ENCODE measurements at regions not wholly inside any gene's neighbourhood (a gene's known extent, or its start where the extent isn't known, plus 50 kb on each side); places are given as distances from the start of the nearest gene placed in this dataset.

DNA sequence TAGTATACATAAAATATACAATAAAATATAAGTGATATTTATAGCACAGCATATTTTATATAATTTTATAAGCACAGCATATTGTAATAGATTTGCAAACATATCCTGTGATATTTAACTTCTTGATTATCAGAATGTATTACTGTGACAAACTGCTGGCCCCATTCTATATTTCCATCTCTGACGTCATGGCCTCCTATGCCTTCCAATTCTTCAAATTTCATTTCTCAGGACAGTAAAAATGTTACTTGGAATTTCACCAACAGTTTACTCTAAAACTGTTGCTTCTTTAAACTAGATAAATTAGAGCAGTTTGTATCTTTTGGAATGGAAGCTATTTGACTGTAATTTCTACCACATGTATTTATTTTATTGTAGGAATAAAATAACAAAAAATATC is 102.5 kb upstream of the SLC25A13 start:
- DNase-seq (no peak), ATAC-seq (ENCODE audit: poor library complexity) (no peak)
- intact Hi-C loops (cut with DNase I), result no loop called here

GRCh38 chr7:96422388-96422787 is 100.5 kb upstream of the SLC25A13 start:
- no peak for ATAC-seq (ENCODE audit: poor library complexity)
- intact Hi-C loops (cut with DNase I), result no loop called here
- DNase-seq, result no peak

GRCh38 chr7:96418581-96418980 is 96.7 kb upstream of the SLC25A13 start:
- ATAC-seq (ENCODE audit: poor library complexity) (no peak), DNase-seq (no peak)
- intact Hi-C loops (cut with DNase I), result no loop called here

- no peak for ATAC-seq (ENCODE audit: poor library complexity)
- DNase-seq, result no peak
- intact Hi-C loops (cut with DNase I), result no loop called here
Observed at GRCh38 chr7:96417784-96418183, 95.9 kb upstream of the SLC25A13 start.

GRCh38 chr7:96416599-96416998 is 94.7 kb upstream of the SLC25A13 start:
- intact Hi-C loops (cut with DNase I), result no loop called here
- ATAC-seq (ENCODE audit: poor library complexity) (no peak), DNase-seq (no peak)

DNA sequence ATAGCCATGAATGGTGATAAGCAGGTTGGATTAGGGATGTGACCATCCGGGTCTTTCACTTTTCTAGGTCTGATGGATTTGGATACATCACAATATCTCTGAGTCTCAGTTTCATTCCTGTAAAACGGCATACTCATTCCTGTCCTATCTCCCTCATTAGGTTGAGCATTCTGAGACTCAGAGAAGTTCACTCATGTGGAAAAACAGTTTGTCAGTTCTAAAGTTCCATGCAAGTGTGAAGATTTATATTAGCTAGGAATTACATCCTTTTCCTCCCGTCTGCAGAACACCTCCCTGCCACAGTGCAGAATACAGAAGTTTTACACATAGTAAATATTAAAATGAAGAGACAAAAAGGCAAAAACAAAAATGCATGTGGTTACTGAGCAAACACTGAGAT is 94.2 kb upstream of the SLC25A13 start:
- ATAC-seq (ENCODE audit: poor library complexity), result no peak
- DNase-seq, result no peak
- intact Hi-C loops (cut with DNase I), result no loop called here

DNA sequence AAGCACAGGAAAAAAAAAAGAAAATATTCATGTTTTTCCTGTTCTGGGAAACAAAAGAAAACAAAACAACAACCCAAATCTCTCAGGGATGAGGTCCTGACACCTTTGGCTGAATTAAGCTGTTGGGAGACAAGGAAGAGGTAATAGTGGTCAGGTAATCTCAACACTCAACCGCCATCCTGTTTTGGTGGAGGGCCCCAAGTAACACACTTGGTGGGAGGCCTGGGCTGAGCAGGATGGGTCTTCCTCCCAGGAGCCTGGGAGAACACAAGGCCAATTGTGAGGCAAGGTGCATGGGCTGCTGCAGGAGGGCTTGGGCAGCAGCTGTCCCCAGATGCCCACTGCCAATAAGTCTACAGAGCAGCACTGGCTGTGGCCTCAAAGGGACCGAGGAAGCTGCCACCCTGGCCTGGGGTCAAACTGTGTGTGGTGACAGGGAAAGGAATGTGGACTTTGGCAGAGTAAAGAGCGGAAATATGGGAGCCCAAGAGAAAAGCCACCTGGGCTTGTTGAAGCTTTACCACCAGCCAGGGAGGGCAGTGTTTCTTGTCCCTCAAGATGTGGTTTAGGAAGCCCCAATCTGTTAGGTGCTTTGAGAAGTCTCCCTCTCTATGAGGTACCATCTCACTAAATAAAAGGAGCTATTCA is 93.5 kb upstream of the SLC25A13 start:
- ATAC-seq (ENCODE audit: poor library complexity) (no peak), DNase-seq (peak; percentile 30)
- intact Hi-C loops (cut with DNase I), result no loop called here

DNA sequence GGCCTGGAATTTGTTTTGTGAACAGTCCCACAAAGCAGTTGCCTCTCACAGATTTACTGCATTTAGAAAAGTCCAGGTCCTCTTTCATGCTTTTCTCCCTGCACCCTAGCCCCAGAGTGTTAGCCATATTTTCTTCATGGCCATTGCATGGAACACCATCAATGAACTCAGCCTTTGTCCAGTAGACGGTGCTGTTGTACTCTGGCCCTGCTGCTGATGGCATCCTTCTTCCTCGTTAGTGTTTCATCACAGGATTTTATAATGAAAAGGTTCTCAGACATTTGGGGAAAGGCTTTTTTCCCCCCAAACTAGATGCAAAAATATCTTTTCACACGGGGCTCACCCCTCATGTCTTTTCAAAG is 93.0 kb upstream of the SLC25A13 start:
- intact Hi-C loops (cut with DNase I), result no loop called here
- no peak for DNase-seq
- peak; percentile 68 for ATAC-seq (ENCODE audit: poor library complexity)

DNA sequence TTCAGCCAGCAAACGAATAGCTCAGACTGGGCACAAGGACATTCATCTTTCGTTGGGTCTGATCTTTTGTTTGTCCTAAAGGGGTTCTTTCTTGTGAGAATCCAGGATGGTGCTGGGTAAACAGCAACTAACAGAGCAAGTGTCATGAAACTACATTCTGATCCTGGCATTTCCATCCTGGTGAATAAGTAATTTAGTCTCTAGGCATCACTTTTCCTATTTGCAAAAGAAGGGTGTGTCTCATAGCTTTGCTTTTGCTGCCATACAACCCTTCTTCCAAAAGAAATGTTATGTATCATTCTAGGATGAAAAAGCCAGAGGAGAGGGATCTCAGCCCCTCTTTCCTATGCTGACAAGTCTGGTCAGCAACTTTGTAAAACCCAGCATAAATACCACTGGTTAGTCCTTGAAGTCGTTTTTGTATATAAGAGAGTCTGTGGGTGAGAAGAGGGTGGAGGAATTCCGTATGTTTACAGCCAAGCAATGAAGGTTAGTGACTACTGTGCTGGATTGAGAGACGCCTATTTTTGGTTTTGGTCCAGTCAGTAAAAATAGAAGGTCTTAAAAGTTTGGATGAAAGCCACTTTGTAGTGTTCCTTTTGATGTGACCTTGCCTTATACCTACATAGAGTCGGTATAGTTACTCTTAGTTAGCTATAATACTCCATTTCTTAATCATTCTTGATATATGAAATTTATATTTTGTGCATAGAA is 88.4 kb upstream of the SLC25A13 start:
- intact Hi-C loops (cut with DNase I), result no loop called here
- ATAC-seq (ENCODE audit: poor library complexity) (peak; percentile 87), DNase-seq (no peak)

- intact Hi-C loops (cut with DNase I), result no loop called here
- ATAC-seq (ENCODE audit: poor library complexity), result no peak
- no peak for DNase-seq
Observed at GRCh38 chr7:96408881-96409280, 87.0 kb upstream of the SLC25A13 start.

DNA sequence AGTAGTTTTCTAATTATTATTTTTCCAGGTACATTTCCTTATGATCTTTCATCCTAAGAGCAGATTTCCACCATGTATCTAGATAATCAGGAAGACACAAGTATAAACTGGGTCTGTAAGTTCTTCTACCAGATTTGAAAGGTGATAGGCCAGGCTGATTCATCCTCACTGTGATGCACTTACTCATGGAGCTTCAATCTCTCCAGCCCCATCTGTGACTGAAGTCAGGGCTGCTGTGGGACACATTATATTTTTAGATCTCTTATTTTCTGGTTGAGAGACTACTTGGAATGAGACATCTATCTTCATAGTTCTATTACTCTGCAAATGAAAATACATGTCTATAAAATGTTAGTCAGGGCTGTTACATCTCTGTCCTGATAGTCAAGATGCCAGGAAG is 85.5 kb upstream of the SLC25A13 start:
- intact Hi-C loops (cut with DNase I), result no loop called here
- ATAC-seq (ENCODE audit: poor library complexity) (no peak), DNase-seq (no peak)

DNA sequence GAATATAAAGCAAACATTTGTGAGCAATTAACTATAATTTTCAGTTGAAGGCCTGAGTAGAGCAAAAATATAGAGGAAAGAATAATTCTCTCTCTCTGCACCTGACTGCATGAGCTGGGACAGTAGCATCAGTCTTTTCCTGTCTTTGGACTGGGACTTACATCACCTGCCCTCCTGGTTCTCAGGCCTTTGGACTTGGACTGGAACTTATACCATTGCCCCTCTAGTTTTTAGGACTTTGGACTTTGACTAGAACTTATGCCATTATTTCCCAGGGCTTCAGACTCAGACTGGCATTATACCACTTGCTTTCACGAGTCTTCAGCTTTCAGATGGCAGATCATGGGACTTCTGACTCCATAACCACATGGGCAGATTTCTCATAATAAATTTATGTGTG is 81.0 kb upstream of the SLC25A13 start:
- no peak for ATAC-seq (ENCODE audit: poor library complexity)
- intact Hi-C loops (cut with DNase I), result no loop called here

GRCh38 chr7:96401200-96401599 is 79.3 kb upstream of the SLC25A13 start:
- DNase-seq (no peak), ATAC-seq (ENCODE audit: poor library complexity) (peak; percentile 55)
- intact Hi-C loops (cut with DNase I), result no loop called here

More for the DNA sequence above, 81.0 kb upstream of the SLC25A13 start:
- DNase-seq, result no peak

GRCh38 chr7:96400518-96400917 is 78.6 kb upstream of the SLC25A13 start:
- intact Hi-C loops (cut with DNase I), result no loop called here
- ATAC-seq (ENCODE audit: poor library complexity), result no peak
- DNase-seq, result no peak

DNA sequence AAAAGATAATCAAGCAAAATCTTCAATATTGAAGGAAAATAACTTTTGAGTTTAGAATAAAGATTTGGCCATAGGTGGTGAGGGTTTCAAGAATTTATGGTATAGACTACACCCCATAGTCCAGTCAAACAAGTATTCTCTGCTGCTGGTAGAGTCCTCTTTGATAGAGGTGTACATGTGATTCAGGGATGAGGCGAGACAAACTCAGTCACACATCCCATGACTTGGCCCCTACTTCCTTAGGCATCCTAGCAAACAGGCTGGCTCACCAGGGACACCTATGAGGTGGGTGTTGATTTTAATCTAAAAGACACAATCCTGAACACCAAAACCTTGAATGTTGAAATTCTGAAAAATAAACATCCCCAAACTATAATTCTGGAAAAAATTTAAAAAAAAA is 78.1 kb upstream of the SLC25A13 start:
- DNase-seq (no peak), ATAC-seq (ENCODE audit: poor library complexity) (no peak)
- intact Hi-C loops (cut with DNase I), result no loop called here

DNA sequence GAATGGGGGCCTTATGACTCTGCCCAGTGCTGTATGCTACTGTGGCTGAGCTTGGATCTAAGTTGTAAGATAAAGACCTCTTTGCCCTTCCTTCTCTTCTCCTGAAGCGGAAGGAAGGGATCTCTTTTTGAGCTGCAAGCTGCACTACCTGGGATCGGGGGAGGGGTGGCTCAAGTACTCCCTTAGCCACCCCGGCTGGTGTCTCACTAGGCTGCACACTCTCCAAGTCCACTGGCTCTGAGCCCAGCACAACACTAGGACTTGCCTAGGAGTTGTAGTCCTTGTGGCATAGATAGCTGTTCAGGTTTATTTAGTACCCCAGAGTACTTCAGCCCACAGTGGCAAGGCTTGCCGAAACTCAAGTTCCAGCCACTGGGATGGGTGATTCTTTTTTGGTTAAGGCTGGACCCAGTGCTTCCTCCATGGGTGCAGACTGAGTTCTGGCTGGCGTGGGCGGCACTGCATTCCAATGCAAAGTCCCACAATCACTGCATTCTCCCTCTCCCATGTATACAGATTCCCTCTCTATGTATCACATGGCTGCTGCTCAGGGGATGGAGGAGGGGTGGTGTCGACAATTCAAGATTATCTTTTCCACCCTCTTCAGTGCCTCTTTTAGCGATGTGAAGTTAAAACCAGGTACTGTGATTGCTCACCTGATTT is 76.2 kb upstream of the SLC25A13 start:
- DNase-seq (no peak), ATAC-seq (ENCODE audit: poor library complexity) (no peak)
- intact Hi-C loops (cut with DNase I), result no loop called here

DNA sequence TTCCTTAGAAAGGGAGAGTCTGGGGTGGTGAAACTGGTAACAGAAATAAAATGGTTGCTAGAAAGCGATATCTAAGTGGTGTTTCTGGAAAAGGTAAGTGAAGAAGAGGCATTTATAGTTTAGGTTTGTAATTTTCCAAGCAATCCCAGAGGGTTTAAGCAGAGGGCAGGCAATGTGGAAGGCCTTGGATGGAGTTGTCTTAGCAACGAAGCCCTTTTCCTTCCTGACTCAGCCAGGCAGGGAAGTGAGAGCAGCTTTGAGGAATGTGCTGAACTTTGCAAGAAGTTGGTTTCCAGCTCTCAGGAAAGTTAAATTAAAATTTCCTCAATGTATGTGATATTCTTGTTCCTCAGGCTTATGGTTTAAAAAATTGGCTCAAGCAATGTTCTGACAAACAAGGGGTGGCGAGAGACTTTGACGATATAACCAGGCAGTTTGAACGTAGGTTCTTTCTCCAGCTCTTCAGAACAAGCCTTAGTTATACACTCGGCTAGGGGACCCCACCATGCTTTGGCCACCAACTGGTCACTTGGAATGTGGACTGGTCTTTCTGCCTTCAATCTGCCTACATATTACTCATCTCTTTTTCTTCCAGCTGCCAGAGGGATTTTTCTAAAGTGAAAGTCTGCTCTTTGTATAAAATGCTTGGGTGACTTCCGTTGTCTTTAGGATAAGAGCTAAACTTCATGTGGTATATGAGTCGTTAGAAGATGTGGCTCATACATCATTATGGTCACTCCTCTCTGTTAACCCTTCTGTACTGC is 66.9 kb upstream of the SLC25A13 start:
- intact Hi-C loops (cut with DNase I), result no loop called here
- DNase-seq, result no peak
- peak; percentile 79 for ATAC-seq (ENCODE audit: poor library complexity)

DNA sequence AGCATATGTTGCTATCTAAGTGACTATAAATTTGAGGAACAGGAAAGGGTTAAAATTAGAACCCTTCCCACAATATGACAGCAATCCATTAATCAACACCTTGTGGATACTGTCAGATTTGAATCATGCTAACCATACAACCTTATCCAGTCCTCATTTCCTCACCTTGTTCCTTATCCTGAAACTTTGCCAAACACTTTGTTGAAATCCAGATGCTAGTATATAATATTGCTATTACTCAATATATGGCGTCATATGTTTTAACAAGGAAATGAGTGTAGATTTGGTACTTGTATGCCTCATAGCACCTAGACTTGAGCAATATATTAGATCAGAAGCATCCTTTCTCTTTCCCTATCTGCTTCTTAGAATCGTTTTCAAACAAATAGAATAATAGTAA is 66.3 kb upstream of the SLC25A13 start:
- ATAC-seq (ENCODE audit: poor library complexity) (no peak), DNase-seq (no peak)
- intact Hi-C loops (cut with DNase I), result no loop called here

DNA sequence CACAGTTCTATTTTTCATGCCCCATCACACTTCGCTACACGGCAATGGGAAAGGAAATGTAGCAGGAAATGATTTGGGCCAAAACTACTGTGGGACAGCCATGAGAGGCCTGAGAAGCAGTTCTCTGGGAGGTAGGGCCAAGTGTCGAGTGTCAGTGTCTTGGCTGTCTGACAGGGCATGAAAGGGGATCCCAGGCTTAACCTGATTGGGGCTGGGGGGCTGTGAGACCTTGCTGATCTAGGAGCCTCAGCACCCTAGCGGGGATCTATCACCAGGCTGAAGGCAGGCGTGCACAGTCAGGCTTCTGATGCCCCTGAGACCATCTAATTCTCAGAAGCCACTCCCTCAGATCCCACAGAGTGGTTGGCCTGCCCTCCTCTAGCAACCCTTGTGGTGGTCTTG is 58.2 kb upstream of the SLC25A13 start:
- ATAC-seq (ENCODE audit: poor library complexity) (no peak), DNase-seq (no peak)
- intact Hi-C loops (cut with DNase I), result no loop called here

GRCh38 chr7:96377399-96377798 is 55.5 kb upstream of the SLC25A13 start:
- ATAC-seq (ENCODE audit: poor library complexity), result no peak
- DNase-seq, result no peak
- intact Hi-C loops (cut with DNase I), result no loop called here
